H1 (cell line): ENCODE measurements at regions not wholly inside any gene's neighbourhood (a gene's known extent, or its start where the extent isn't known, plus 50 kb on each side); places are given as distances from the start of the nearest gene placed in this dataset.

Experiments used
- CTCF ChIA-PET: fragments of 300-600 bp; sonication (Branson Sonifier 250); formaldehyde crosslinking; loops from one replicate; lab custom pipeline; 2021; ENCODE audit not compliant: partially characterized antibody; lab: Charles Lee
- POLR2A ChIA-PET: fragments of 300-600 bp; sonication (Branson Sonifier 250); formaldehyde crosslinking; loops from one replicate; lab custom pipeline; 2021; ENCODE audit warnings: inconsistent platforms; ENCODE audit not compliant: partially characterized antibody; lab: Charles Lee
- DNase-seq, 2 experiments: peaks; one replicate each; pipeline versions ENCODE4 v3.0.0 to v3.0.0-alpha.2; 2010 to 2022; ENCODE audit warnings: low spot score in 2 of 2, low read depth in 1 of 2, mixed read lengths in 1 of 2
- FAIRE-seq: peaks from 2 replicates; lab custom pipeline; 2011; peaks lifted over from hg19 to GRCh38; lab: Jason Lieb, UNC
- H2AFZ ChIP-seq: 2 replicates; pipeline ENCODE4 v1.8.1; 2012; ENCODE audit warnings: low read length, inconsistent platforms
- H2AK5ac ChIP-seq: 2 replicates; pipeline ENCODE4 v1.6.1; 2013; ENCODE audit warnings: low read depth, low read length
- H2BK120ac ChIP-seq: replicated peaks from 2 replicates; pipeline ENCODE3; 2013; ENCODE audit warnings: low read depth, low read length, inconsistent platforms
- H2BK12ac ChIP-seq: 2 replicates; pipeline ENCODE4 v1.6.1; 2013; ENCODE audit warnings: low read depth, low read length
- H2BK15ac ChIP-seq: 2 replicates; pipeline ENCODE4 v1.6.1; 2013; ENCODE audit warnings: low read length
- H2BK20ac ChIP-seq: 2 replicates; pipeline ENCODE4 v1.6.1; 2013; ENCODE audit warnings: low read length
- H2BK5ac ChIP-seq: 2 replicates; pipeline ENCODE4 v1.6.1; 2013; ENCODE audit warnings: low read depth, low read length
- H3K14ac ChIP-seq: 2 replicates; pipeline ENCODE4 v1.6.1; 2013; ENCODE audit warnings: inconsistent platforms; ENCODE audit not compliant: insufficient read length
- H3K18ac ChIP-seq: 2 replicates; pipeline ENCODE4 v1.6.1; 2013; ENCODE audit warnings: low read length; ENCODE audit errors: extremely low read depth
- H3K23ac ChIP-seq: 2 replicates; pipeline ENCODE4 v1.6.1; 2013; ENCODE audit warnings: inconsistent platforms; ENCODE audit not compliant: insufficient read length
- H3K23me2 ChIP-seq: 2 replicates; pipeline ENCODE4 v1.6.1; 2013; ENCODE audit warnings: low read depth, low read length
- H3K27ac ChIP-seq: 2 replicates; pipeline ENCODE4 v1.6.1; 2011; ENCODE audit warnings: low read depth, low read length, inconsistent platforms
- H3K27me3 ChIP-seq, 4 experiments: replicated peaks in 1 of 4; 1 replicate in 1 of 4; 2 replicates in 3 of 4; pipeline versions ENCODE4 v1.6.1 to v1.8.1; 2011 to 2013; ENCODE audit warnings: low read length in 3 of 4, mild to moderate bottlenecking in 3 of 4, inconsistent platforms in 2 of 4, mixed read lengths in 2 of 4, moderate library complexity in 1 of 4; ENCODE audit not compliant: control insufficient read depth in 3 of 4, insufficient read depth in 3 of 4; ENCODE audit errors: extremely low read depth in 1 of 4
- H3K36me3 ChIP-seq, 4 experiments: 2 replicates each; pipeline versions ENCODE4 v1.6.1 to v1.8.1; 2011 to 2013; ENCODE audit warnings: mild to moderate bottlenecking in 4 of 4, low read length in 3 of 4, moderate library complexity in 2 of 4, control low read depth in 1 of 4, inconsistent platforms in 1 of 4; ENCODE audit not compliant: insufficient read depth in 4 of 4, control insufficient read depth in 2 of 4
- H3K4ac ChIP-seq: replicated peaks from 2 replicates; pipeline ENCODE3; 2013; ENCODE audit warnings: low read length, low read depth, mixed read lengths, inconsistent platforms; ENCODE audit not compliant: insufficient read length
- H3K4me1 ChIP-seq, 4 experiments: replicated peaks in 1 of 4; 1 replicate in 1 of 4; 2 replicates in 3 of 4; pipeline versions ENCODE4 v1.6.1 to v1.8.1; 2011 to 2013; ENCODE audit warnings: low read length in 3 of 4, inconsistent platforms in 2 of 4, mixed read lengths in 1 of 4; ENCODE audit not compliant: insufficient read depth in 4 of 4, control insufficient read depth in 3 of 4
- H3K4me2 ChIP-seq, 2 experiments: 2 replicates each; pipeline versions ENCODE4 v1.6.1 to v1.8.1; 2011 to 2013; ENCODE audit warnings: low read depth in 2 of 2, low read length in 2 of 2, control low read depth in 1 of 2, inconsistent platforms in 1 of 2, mild to moderate bottlenecking in 1 of 2; ENCODE audit not compliant: insufficient read depth in 1 of 2
- H3K4me3 ChIP-seq, 4 experiments: fragments of 200-600, 300-600 bp in 1 of 4; sonication (generic), shearing (Covaris generic), sonication (Bioruptor Twin) in 1 of 4; 2 replicates each; pipeline versions ENCODE4 v1.5.1 to v1.8.1; 2011 to 2016; ENCODE audit warnings: low read length in 4 of 4, low read depth in 3 of 4, control low read depth in 2 of 4, inconsistent platforms in 2 of 4, mild to moderate bottlenecking in 2 of 4, mixed read lengths in 1 of 4, moderate library complexity in 1 of 4; ENCODE audit not compliant: insufficient read depth in 2 of 4; ENCODE audit errors: extremely low read depth in 1 of 4
- H3K56ac ChIP-seq: replicated peaks from 2 replicates; pipeline ENCODE3; 2013; ENCODE audit warnings: low read depth, mild to moderate bottlenecking, mixed read lengths, low read length, inconsistent platforms; ENCODE audit not compliant: insufficient read length
- H3K79me1 ChIP-seq: 2 replicates; pipeline ENCODE4 v1.6.1; 2013; ENCODE audit warnings: low read depth, low read length, control low read depth
- H3K79me2 ChIP-seq, 2 experiments: 2 replicates each; pipeline versions ENCODE4 v1.6.1 to v1.8.1; 2012 to 2013; ENCODE audit warnings: low read length in 2 of 2, mild to moderate bottlenecking in 2 of 2, inconsistent platforms in 1 of 2; ENCODE audit not compliant: insufficient read depth in 2 of 2, control insufficient read depth in 1 of 2
- H3K9ac ChIP-seq, 4 experiments: replicated peaks in 1 of 4; 1 replicate in 1 of 4; 2 replicates in 3 of 4; pipeline versions ENCODE4 v1.6.1 to v1.8.1; 2011 to 2013; ENCODE audit warnings: low read depth in 3 of 4, low read length in 3 of 4, control low read depth in 2 of 4, mild to moderate bottlenecking in 2 of 4, moderate library complexity in 2 of 4, inconsistent platforms in 1 of 4; ENCODE audit errors: extremely low read depth in 1 of 4
- H3K9me3 ChIP-seq, 2 experiments: 2 replicates each; pipeline versions ENCODE4 v1.6.1 to v1.8.1; 2012 to 2013; ENCODE audit warnings: mild to moderate bottlenecking in 2 of 2, moderate library complexity in 2 of 2, control low read depth in 1 of 2, inconsistent platforms in 1 of 2, low read depth in 1 of 2, low read length in 1 of 2, mixed read lengths in 1 of 2; ENCODE audit not compliant: insufficient read depth in 2 of 2
- H4K20me1 ChIP-seq, 2 experiments: replicated peaks in 1 of 2; 2 replicates each; pipeline versions ENCODE3 to v1.8.1; 2011 to 2013; ENCODE audit warnings: inconsistent platforms in 2 of 2, low read length in 2 of 2, mild to moderate bottlenecking in 1 of 2; ENCODE audit not compliant: insufficient read depth in 2 of 2, control insufficient read depth in 1 of 2
- H4K5ac ChIP-seq: 2 replicates; pipeline ENCODE4 v1.6.1; 2013; ENCODE audit warnings: low read length, low read depth, mixed read lengths, inconsistent platforms; ENCODE audit not compliant: insufficient read length
- H4K8ac ChIP-seq: 2 replicates; pipeline ENCODE4 v1.8.0; 2013; ENCODE audit warnings: mild to moderate bottlenecking, moderate library complexity, low read length, inconsistent platforms; ENCODE audit not compliant: insufficient read depth; ENCODE audit errors: extremely low read depth
- H4K91ac ChIP-seq: replicated peaks from 2 replicates; pipeline ENCODE3; 2013; ENCODE audit warnings: low read length, mixed read lengths, inconsistent platforms; ENCODE audit not compliant: insufficient read length
- KDM4A ChIP-seq: IDR thresholded peaks from one replicate; pipeline ENCODE4 v1.7.1; 2012; ENCODE audit warnings: low read depth, mild to moderate bottlenecking, moderate library complexity, low read length, inconsistent platforms; ENCODE audit not compliant: severe bottlenecking
- RAD21 ChIP-seq, 2 experiments: IDR thresholded peaks in 1 of 2; conservative IDR thresholded peaks in 1 of 2; 2 replicates each; pipeline ENCODE4 v1.6.1; 2011; ENCODE audit warnings: low read depth in 2 of 2, low read length in 2 of 2, improper control_type of control experiment in 1 of 2, inconsistent platforms in 1 of 2, mild to moderate bottlenecking in 1 of 2, moderate library complexity in 1 of 2
- SP2 ChIP-seq: IDR thresholded peaks from 2 replicates; pipeline ENCODE4 v1.6.1; 2012; ENCODE audit warnings: mild to moderate bottlenecking, low read length, inconsistent platforms
- TBP ChIP-seq: IDR thresholded peaks from 2 replicates; pipeline ENCODE4 v1.6.1; 2011; ENCODE audit warnings: low read depth, low read length, improper control_type of control experiment
- YY1 ChIP-seq: IDR thresholded peaks from 2 replicates; pipeline ENCODE4 v1.6.1; 2011; ENCODE audit warnings: low read depth, mild to moderate bottlenecking, low read length
- WGBS, 2 experiments: shearing (Covaris generic) in 1 of 2; methylation state at CpG; one replicate each; pipeline versions ENCODE4 v1.1.6 to v1.1.7; 2013 to 2015; ENCODE audit warnings: low lambda C conversion rate in 2 of 2, mixed read lengths in 2 of 2, inconsistent platforms in 1 of 2, low coverage in 1 of 2, missing lambda C conversion rate in 1 of 2; ENCODE audit not compliant: insufficient replicate concordance in 2 of 2, insufficient coverage in 1 of 2, insufficient read length in 1 of 2; ENCODE audit errors: extremely low coverage in 1 of 2, missing lambda C conversion rate in 1 of 2; 5-methylcytosine and 5-hydroxymethylcytosine counted together
- TF ChIP-seq, protein P1 (sequence below), 3 experiments: IDR thresholded peaks; 1 replicate in 2 of 3; 2 replicates in 1 of 3; pipeline versions ENCODE4 v1.5.1 to v1.6.1; 2011; ENCODE audit warnings: low read length in 3 of 3, mild to moderate bottlenecking in 3 of 3, inconsistent platforms in 2 of 3, low read depth in 1 of 3, moderate library complexity in 1 of 3; ENCODE audit not compliant: insufficient read depth in 1 of 3; ENCODE audit errors: control extremely low read depth in 1 of 3

DNA sequence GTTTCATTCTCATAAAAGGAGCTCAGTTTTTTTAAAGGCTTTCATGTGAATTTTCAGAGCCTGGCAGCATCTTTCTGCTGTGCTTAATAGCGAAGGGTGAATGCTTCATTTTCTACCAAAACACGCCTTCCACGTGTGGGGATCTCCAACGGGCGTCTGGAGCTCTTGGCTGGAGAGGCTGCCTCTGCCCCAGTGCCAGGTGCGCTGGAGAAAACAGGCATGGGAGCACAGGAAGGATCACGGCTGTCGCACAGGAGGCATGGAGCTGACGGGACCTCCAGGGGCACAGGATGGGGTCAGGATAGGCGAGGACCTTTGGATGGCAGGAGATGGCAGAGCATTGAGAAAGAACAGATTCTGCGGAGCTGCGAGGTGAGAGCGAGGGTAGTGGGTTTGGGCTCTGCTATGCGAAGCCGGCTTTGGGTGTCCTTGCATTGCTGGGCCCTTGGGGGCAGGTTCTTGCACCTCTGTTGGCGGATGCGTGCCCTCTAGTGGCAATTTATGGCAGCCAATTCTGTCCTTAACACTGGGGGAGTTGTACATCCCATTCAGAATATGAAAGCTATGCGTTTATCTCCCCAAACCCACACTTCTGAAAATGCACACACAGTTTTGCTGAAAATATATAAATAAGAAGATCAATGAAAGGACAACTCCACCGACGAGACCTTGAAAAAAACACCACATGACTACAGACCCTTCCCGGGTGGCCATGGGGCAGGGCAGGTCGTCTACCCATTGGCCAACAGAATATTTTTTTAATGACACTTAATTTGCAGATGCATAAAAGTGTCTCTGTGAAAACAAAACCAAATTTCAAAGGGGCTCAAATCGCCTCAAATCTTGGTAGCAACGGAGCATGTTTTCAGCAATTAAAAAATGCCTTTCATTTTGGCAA is 90.4 kb upstream of the SLC35G4 start:
- H3K9me3 ChIP-seq, result no peaks in the 10 kb centered on the region
- no peak overlapping the region for H3K56ac ChIP-seq
- no peaks in the 10 kb centered on the region for H3K23me2 ChIP-seq
- H3K79me1 ChIP-seq, result no peaks in the 10 kb centered on the region
- H4K91ac ChIP-seq, result no peak overlapping the region
- DNase-seq (peak; percentile 38 to 85), FAIRE-seq (peak; percentile 63)
- H3K79me2 ChIP-seq, result no peaks in the 10 kb centered on the region
- H3K36me3 ChIP-seq, result no peaks in the 10 kb centered on the region
- H2BK120ac ChIP-seq, result no peak overlapping the region
- no peaks in the 10 kb centered on the region; a peak in 1 of 7 replicates for H3K4me1 ChIP-seq
- 0 out of 8 replicates have a peak overlapping the region, but pooled peaks of 1 of the 4 experiments have one; percentile 8 for H3K4me3 ChIP-seq
- H3K27me3 ChIP-seq, result peaks cover 0 to 2% (median under 1%) of the 10 kb centered on the region in 4 experiments; a peak in 5 of 7 replicates
- H3K18ac ChIP-seq, result no peak overlapping the region
- H2AK5ac ChIP-seq, result no peak overlapping the region
- no peak overlapping the region for H3K23ac ChIP-seq
- WGBS, 2 experiments, result 55% methylated on average over 24 of the region's 24 CpGs; no CpG with 5 or more reads in 1 of the 2 experiments
- H3K9ac ChIP-seq, result no peak overlapping the region; a peak in 1 of 7 replicates
- no peak overlapping the region for H3K14ac ChIP-seq
- no peak overlapping the region for H2BK12ac ChIP-seq
- H2BK5ac ChIP-seq, result no peak overlapping the region
- H4K20me1 ChIP-seq, result no peaks in the 10 kb centered on the region
- H3K4ac ChIP-seq, result no peak overlapping the region
- H2BK15ac ChIP-seq, result no peak overlapping the region
- CTCF ChIA-PET, result interaction anchor here (0.5 to 3.1 kb wide), 52 partner anchors 9 to 1209 kb away, joined by 3 to 22 read pairs (median 4); no protein-coding TSS in a partner anchor
- H4K5ac ChIP-seq, result no peak overlapping the region
- peak overlapping the region; percentile 92 for H2AFZ ChIP-seq
- H2BK20ac ChIP-seq, result no peak overlapping the region
- POLR2A ChIA-PET, result interaction anchor here (1.2 kb wide), 1 partner anchor 10 kb away, joined by 3 read pairs; no protein-coding TSS in a partner anchor
- H3K27ac ChIP-seq, result no peak overlapping the region
- TF ChIP-seq SP2, result no peak
- 0 out of 2 replicates have a peak, but pooled peaks have one; percentile 28 for TF ChIP-seq TBP
- peak; percentile 76 to 84 for TF ChIP-seq RAD21 (IDR thresholded peaks at IDR 0.05 in 1 of 2, conservative IDR thresholded peaks at IDR 0.05 in 1 of 2; ENCODE audit: low read depth in 2 of 2, low read length in 2 of 2)
- 0 out of 2 replicates have a peak, but pooled peaks have one; percentile 29 for TF ChIP-seq YY1
- TF ChIP-seq KDM4A, result peak; percentile 47
- TF ChIP-seq, protein P1, sequence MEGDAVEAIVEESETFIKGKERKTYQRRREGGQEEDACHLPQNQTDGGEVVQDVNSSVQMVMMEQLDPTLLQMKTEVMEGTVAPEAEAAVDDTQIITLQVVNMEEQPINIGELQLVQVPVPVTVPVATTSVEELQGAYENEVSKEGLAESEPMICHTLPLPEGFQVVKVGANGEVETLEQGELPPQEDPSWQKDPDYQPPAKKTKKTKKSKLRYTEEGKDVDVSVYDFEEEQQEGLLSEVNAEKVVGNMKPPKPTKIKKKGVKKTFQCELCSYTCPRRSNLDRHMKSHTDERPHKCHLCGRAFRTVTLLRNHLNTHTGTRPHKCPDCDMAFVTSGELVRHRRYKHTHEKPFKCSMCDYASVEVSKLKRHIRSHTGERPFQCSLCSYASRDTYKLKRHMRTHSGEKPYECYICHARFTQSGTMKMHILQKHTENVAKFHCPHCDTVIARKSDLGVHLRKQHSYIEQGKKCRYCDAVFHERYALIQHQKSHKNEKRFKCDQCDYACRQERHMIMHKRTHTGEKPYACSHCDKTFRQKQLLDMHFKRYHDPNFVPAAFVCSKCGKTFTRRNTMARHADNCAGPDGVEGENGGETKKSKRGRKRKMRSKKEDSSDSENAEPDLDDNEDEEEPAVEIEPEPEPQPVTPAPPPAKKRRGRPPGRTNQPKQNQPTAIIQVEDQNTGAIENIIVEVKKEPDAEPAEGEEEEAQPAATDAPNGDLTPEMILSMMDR (IDR thresholded peaks at IDR 0.05; ENCODE audit: control extremely low read depth in 1 of 3, insufficient read depth in 1 of 3, low read depth in 1 of 3, low read length in 3 of 3), result peak; percentile 91 to 100 (median 99)
- peak overlapping the region; percentile 87; the same call in 1 of the 2 replicates for H4K8ac ChIP-seq
- H3K4me2 ChIP-seq, result peak overlapping the region in 1 of 2 experiments; percentile 50; a peak in 1 of 4 replicates
